Mesenteric fat pad (tissue), 1 donor: ENCODE measurements at regions not wholly inside any gene's neighbourhood (a gene's known extent, or its start where the extent isn't known, plus 50 kb on each side); places are given as distances from the start of the nearest gene placed in this dataset.
A peak's percentile ranks its signal among the peaks of the same experiment; 100 is the strongest.

Source experiments
- DNase-seq: peaks from one replicate; pipeline ENCODE4 v3.0.0-alpha.2; 2020; ENCODE audit warnings: low spot score
- donor health status: DM: yes; HTN: yes; CAD: no.

- DNase-seq = no peak
Observed at GRCh38 chr3:71876135-71877105, 91.5 kb upstream of the PROK2 start.

- peak; percentile 92 for DNase-seq
Observed at GRCh38 chr3:71875461-71875947, 90.6 kb upstream of the PROK2 start.

DNA sequence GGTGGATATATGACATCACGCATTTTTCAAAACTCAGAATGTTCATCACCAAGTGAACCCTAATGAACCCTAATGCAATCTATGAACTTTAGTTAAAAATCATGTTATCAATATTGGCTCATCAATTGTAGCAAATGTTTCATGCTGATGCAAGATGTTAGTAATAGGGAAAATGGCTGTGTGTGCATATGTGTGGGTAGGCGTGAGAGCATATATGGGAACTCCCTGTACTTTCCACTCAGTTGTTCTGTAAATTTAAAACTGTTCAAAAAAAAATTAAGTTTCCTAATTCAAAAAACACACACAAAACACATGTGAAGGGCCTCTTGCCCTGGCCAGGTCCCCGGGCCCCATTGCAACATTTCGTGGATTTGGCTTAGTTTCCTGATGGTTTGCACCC lies 89.7 kb upstream of the PROK2 start:
- DNase-seq = no peak

DNA sequence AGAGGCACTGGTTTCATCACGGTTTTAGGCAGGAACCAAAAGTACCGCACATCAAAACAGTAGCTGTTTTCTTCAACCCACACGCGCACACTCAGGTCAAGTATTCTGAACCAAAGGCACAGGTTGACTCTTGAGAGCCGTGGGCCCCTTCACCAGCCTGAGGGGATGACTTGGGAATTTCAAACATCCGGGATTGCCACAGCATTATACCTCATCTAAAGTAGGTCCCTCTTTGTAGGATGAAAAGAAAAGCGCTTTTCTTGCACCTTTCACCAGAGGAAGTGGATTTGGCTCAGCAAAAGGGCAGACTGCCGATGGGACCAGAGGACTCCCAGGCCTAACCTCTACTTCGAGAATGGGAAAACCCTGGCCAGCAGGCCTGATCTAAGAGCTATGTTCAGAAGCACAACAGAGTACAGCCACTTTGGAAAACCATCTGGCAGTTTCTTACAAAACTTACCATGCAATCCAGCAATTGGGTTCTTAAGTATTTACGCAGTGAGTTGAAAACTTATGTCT lies 88.2 kb upstream of the PROK2 start:
- no peak for DNase-seq

DNA sequence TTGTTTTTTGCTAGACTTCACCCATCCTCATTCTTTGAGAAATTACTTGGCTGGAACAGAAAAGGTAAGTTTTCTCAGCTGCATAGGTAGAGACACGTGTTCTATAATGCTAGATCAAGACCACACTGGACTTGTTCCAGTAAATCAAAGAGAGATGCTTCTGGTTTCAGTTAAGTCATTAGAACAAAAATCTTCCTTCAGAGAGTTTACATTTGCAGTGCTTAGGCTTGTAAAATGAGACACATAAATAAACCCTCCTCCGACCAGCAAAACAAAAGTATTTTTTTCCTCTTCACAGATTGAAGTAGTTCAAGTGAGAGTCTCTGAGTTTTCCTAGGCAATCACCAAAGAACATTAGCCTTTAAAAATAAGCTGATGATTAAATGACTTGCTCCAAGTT lies 87.3 kb upstream of the PROK2 start:
- no peak for DNase-seq

DNA sequence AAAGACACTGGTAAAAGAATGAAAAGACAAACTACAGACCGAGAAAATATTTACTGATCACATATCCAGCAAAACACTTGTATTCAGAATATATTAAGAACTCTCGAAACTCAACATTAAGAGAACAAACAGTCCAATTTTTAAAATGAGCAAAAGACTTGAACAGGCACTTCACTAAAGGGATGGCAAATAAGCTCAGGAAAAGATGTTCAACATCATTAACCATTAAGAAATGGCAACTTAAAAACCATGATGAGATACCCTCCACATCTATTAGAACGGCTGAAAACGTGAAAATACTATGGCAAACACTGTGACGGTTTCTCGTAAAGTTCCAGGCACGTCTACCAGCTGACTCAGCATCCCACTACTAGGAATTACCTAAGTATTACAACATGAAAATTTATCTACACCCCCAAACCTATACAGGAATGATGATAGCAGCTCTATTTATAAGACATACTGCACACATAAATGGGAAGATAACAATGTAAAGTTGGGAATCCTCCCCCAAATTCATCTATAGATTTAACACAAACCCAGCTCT lies 86.1 kb upstream of the PROK2 start:
- DNase-seq = no peak

DNA sequence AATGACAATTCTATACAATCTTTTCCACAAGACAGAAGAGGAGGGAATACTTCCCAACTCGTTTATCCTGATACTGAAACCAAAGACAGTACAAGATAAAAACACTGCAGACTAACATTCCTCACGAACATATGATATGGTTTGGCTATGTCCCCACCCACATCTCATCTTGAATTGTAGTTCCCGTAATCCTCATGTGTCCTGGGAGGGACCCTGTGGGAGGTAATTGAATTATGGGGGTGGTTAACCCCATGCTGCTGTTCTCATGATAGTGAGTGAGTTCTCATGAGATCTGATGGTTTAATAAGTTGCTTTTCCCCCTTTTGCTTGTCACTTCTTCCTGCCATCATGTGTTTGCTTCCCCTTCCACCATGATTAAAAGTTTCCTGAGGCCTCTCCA lies 83.9 kb upstream of the PROK2 start:
- DNase-seq = no peak

- DNase-seq = no peak
Observed at GRCh38 chr3:71865727-71866126, 80.8 kb upstream of the PROK2 start.

GRCh38 chr3:71863563-71864190 lies 78.7 kb upstream of the PROK2 start:
- no peak for DNase-seq

GRCh38 chr3:71862371-71863140 lies 77.6 kb upstream of the PROK2 start:
- no peak for DNase-seq

DNA sequence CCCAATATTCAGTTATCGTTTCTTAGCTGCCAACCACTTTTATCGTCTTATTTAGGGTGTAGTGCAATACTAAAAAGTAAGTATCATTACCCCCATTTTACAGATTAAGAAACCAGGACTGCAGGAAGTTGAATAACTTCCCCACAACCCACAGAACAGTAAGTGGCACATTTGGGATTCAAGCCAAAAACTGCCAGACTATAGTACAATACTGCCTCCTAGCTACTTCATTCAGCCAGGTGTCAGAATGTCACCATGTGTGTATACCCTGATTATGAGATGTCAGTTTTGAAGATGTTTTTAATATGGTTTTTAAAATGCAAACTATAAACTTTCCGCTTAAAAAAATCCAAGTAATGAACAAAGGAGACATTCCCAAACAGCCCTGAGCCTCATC lies 74.2 kb upstream of the PROK2 start:
- no peak for DNase-seq

DNA sequence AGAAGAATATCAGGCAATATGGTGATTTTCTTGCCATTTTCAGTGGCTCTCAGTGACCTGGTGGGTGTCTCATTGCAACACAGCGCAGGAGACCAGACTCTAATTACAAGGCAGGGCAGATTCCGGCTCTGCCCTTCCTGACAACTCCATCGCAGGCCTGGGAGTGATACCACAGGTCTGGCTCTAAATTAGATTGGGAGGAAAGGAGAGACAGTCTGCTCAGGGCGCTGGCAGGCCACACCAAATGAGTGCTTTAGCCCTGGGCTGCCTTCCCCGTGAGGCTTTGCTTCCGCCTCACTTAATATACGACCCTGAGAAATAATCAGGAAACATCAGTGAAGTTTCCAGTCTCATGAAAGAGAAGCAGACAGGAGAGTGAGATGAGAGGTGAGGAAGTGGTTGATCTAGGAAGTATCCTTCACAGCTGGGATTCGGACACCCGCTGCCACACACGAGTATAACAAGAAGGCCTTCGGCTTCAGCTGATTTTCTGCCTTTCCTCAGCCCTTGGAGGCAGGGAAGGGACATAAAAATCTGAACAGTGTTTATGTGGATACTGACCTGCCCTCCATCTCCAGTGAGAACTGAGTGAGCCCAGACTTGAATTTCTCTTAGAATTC lies 73.7 kb upstream of the PROK2 start:
- DNase-seq = no peak

DNA sequence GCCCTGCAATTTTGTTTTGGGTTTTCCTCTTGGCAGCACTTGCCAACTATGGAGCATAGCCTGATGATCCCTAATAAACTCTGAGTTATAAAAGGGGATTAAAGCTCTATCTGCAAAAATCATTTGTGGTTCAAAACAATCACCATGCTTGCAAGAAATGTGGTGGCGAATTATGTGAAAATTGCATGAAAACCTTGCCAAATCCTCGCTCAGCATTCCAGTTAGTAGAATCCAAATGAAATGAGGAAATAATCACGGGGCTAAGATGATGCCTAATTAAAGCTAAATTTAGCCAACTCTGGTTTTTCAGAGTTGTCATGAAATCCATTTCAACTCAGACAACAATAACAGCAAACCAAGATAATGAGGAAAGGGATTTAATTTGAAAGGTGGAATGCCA lies 73.0 kb upstream of the PROK2 start:
- no peak for DNase-seq

DNA sequence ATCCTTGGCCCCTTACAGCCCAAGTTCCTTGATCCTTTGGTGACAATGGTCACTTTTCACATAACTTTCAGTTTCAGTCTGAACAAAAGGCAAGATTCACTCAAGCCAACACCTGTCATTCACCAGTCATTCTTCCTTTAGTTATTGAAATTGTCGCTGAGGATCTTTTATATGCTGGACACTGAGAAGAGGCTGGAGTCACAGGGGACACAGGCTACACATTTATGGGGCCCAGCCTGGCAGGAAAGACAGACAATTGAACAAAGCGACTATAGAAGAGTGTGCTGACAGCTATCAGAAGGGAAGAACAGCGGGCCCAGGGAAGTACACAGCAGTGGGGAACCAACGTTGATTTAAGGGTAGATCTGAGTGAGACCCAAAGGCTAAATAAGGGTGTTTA lies 69.8 kb upstream of the PROK2 start:
- no peak for DNase-seq

- no peak for DNase-seq
Observed at GRCh38 chr3:71854096-71854495, 69.1 kb upstream of the PROK2 start.

DNA sequence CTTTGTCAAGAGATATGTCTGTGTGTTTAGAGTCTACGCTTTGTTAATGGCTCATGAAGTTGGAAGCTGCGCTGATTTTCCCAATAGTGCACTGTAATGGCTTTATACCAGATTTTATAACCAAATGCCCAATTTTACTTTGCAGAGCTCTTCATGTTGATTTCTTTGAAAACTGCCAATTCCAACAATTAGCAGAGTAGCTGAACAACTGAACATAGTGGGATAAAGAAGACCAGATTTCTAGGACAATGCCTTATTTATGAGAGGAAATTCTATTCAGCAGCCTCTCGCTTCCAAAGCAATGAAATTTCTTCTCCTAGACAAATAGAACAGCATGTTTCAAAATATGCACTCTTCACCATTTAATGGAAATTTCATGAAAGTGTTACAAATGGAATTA lies 66.9 kb upstream of the PROK2 start:
- DNase-seq = no peak

- no peak for DNase-seq
Observed at GRCh38 chr3:71850654-71851053, 65.7 kb upstream of the PROK2 start.

DNA sequence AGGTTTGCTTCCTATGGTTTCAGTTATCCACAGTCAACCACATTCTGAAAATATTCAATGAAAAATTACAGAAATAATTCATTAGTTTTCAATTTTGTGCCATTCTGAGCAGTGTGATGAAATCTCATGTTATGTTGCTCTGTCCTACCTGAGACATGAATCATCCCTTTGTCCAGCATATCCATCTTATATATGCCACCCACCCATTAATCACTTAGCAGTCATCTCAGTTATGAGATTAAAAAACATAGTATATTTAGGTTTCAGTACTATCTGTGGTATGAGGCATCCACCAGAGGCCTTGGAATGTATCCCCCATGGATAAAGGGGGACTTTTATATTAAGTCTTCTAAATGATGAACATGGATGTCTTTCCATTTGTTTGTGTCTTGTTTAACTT lies 64.7 kb upstream of the PROK2 start:
- no peak for DNase-seq

- no peak for DNase-seq
Observed at GRCh38 chr3:71847794-71848193, 62.8 kb upstream of the PROK2 start.

DNA sequence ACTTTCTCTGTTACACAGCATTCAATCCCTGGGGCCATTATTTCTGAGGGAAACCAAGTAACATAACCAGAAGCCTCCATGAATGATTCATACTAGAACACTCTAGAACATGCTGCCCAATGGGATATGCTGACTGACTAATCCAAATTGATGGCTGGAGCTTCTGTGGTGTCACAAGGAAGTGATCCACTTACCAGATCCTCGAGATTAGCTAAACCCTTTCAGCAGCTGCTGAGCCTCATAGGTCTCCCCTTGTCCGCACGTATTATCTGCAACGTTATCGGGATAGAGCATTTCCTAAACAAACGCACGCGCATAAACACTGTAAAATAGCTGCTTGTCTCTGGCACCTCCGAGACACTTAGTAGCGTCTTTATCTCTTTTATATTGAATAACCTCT lies 61.2 kb upstream of the PROK2 start:
- no peak for DNase-seq

DNA sequence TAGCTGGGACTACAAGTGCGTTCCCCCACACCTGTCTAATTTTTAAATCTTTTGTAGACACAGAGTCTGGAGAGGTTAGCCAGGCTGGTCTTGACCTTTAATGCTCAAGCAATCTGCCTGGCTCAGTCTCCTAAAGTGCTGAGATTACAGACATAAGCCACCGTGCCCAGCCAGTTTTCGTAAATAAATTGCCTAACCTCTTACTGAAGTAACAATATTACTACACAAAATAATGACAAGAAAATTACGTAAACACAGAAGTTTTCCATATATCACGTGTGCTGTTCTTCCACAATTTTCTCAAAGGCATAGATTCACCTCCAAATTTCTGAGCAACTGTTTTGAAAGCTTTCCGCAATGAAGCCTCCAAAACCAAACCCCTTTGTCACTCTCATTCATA lies 58.1 kb upstream of the PROK2 start:
- no peak for DNase-seq
